ENCODE measurements at regions not wholly inside any gene's neighbourhood (a gene's known extent, or its start where the extent isn't known, plus 50 kb on each side); places are given as distances from the start of the nearest gene placed in this dataset.

DNA sequence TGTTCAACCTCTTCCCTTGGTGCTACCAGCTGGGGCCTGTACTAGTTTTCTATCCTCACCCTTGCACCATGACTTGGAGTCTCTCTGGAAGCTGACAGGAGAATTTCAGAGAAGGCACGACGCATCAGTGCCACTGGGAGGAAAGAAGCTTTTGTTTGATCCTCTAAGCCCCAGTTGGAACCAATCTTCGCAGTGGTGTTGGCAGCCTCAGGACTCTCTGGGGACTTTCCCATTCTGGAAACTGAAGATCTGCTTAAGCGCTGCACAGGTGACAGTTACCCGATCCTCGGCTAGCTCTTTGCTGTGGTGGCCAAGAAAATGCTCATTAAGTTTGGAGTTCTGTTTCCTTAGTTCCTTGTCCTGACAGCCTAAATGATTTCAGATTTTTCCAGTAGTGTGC is 222.3 kb downstream of the RHOU start:
- no peak for TF ChIP-seq CTCF (conservative IDR thresholded peaks at IDR 0.05)
- no peak for TF ChIP-seq ZFX (IDR thresholded peaks at IDR 0.05)

Data from C4-2B (cell line).